ENCODE measurements at regions not wholly inside any gene's neighbourhood (a gene's known extent, or its start where the extent isn't known, plus 50 kb on each side); places are given as distances from the start of the nearest gene placed in this dataset.

GRCh38 chr3:153567011-153567410, 405.0 kb downstream of the RAP2B start:
- no peak for TF ChIP-seq POLR2A (IDR thresholded peaks at IDR 0.05)
- TF ChIP-seq CTCF (IDR thresholded peaks at IDR 0.05), result no peak

All from breast epithelium (tissue), 3 donors.